Vagina (tissue), 2 donors: ENCODE measurements at regions not wholly inside any gene's neighbourhood (a gene's known extent, or its start where the extent isn't known, plus 50 kb on each side); places are given as distances from the start of the nearest gene placed in this dataset.

Experiments used
- POLR2A ChIP-seq, 2 donors: fragments of 450-650 bp; IDR thresholded peaks; one replicate each; pipeline ENCODE4 v1.6.1; 2017; ENCODE audit warnings: antibody characterized with exemption in 2 of 2, mild to moderate bottlenecking in 2 of 2, moderate library complexity in 2 of 2
- POLR2AphosphoS5 ChIP-seq, 2 donors: sonication (generic); formaldehyde crosslinking; IDR thresholded peaks; one replicate each; pipeline ENCODE4 v1.9.0; 2017; ENCODE audit warnings: antibody characterized with exemption in 2 of 2, mild to moderate bottlenecking in 2 of 2, low read depth in 1 of 2; ENCODE audit not compliant: insufficient read depth in 1 of 2
- TF ChIP-seq, protein P1 (sequence below), 3 experiments: fragments of 450-650 bp in 2 of 3; fragments of 200-600 bp in 1 of 3; sonication (generic) in 1 of 3; IDR thresholded peaks; one replicate each; pipeline ENCODE4 v1.5.1; 2017 to 2019; ENCODE audit warnings: antibody characterized with exemption in 3 of 3, mild to moderate bottlenecking in 2 of 3, moderate library complexity in 2 of 3

DNA sequence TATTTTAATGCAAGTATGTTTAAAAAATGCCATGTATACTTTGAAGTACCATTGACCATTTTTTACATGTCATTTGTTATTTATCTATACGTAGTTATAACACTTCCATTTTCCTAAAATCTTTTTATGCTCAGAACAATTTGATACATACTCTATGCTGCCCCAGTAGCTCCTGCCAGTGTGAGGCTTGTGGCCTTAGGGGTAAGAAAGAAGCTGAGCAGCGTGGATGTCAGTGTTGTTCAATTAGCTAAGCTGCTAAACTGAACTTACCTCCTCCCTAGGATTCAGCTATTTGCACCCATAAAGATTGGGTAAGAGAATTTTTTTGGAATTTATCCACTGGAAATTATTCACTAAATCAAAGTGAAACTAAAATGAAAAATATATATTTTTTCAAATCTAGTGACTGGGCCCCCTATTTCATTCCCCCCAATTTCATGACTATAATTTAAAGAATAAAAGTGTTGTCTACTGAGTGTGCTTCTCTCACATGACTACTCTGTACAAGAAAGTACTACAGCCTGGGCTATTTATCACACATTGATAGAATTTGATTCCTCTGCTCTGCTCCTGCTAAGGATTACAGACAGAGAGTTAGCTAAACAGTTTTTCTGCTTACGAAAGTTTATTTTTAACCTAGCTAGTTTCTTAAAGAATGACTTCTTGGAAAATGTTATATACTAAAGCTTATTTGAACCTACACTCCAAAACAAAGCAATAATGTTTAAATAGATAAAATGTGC lies 1030.3 kb upstream of the ADGRL4 start:
- TF ChIP-seq, protein P1, sequence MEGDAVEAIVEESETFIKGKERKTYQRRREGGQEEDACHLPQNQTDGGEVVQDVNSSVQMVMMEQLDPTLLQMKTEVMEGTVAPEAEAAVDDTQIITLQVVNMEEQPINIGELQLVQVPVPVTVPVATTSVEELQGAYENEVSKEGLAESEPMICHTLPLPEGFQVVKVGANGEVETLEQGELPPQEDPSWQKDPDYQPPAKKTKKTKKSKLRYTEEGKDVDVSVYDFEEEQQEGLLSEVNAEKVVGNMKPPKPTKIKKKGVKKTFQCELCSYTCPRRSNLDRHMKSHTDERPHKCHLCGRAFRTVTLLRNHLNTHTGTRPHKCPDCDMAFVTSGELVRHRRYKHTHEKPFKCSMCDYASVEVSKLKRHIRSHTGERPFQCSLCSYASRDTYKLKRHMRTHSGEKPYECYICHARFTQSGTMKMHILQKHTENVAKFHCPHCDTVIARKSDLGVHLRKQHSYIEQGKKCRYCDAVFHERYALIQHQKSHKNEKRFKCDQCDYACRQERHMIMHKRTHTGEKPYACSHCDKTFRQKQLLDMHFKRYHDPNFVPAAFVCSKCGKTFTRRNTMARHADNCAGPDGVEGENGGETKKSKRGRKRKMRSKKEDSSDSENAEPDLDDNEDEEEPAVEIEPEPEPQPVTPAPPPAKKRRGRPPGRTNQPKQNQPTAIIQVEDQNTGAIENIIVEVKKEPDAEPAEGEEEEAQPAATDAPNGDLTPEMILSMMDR (IDR thresholded peaks at IDR 0.05) = no peak
- TF ChIP-seq POLR2A (IDR thresholded peaks at IDR 0.05) = no peak
- TF ChIP-seq POLR2AphosphoS5 (IDR thresholded peaks at IDR 0.05; ENCODE audit: insufficient read depth in 1 of 2, low read depth in 1 of 2) = no peak
